HEK293T (cell line): ENCODE measurements at regions not wholly inside any gene's neighbourhood (a gene's known extent, or its start where the extent isn't known, plus 50 kb on each side); places are given as distances from the start of the nearest gene placed in this dataset.

ENCODE experiments used
- ARNT ChIP-seq: fragments of 450-650 bp; IDR thresholded peaks from 2 replicates; pipeline ENCODE4 v1.6.1; 2017; ENCODE audit warnings: mild to moderate bottlenecking
- BHLHE40 ChIP-seq: fragments of 450-650 bp; IDR thresholded peaks from 2 replicates; pipeline ENCODE4 v1.6.1; 2016; ENCODE audit warnings: mild to moderate bottlenecking, moderate library complexity, borderline replicate concordance
- CTBP1 ChIP-seq: fragments of 450-650 bp; IDR thresholded peaks from 2 replicates; pipeline ENCODE4 v1.6.1; 2016; ENCODE audit warnings: borderline replicate concordance
- FOXK2 ChIP-seq: fragments of 450-650 bp; IDR thresholded peaks from 2 replicates; pipeline ENCODE4 v1.6.1; 2016; ENCODE audit warnings: mild to moderate bottlenecking
- FOXM1 ChIP-seq: fragments of 450-650 bp; IDR thresholded peaks from 2 replicates; pipeline ENCODE4 v1.6.1; 2017; ENCODE audit warnings: mild to moderate bottlenecking, borderline replicate concordance
- L3MBTL2 ChIP-seq: fragments of 450-650 bp; conservative IDR thresholded peaks from 2 replicates; pipeline ENCODE4 v1.6.1; 2016; ENCODE audit warnings: mild to moderate bottlenecking
- TARDBP ChIP-seq: fragments of 450-650 bp; IDR thresholded peaks from 2 replicates; pipeline ENCODE4 v1.6.1; 2016
- ZNF384 ChIP-seq: fragments of 450-650 bp; IDR thresholded peaks from 2 replicates; pipeline ENCODE4 v1.6.1; 2016

GRCh38 chr14:97456462-97456861, 659.3 kb downstream of the VRK1 start:
- TF ChIP-seq ARNT (no peak), FOXK2 (no peak), L3MBTL2 (no peak), FOXM1 (no peak), ZNF384 (no peak), TARDBP (no peak), CTBP1 (no peak), BHLHE40 (no peak)
